DMS53 (cell line): ENCODE measurements at regions not wholly inside any gene's neighbourhood (a gene's known extent, or its start where the extent isn't known, plus 50 kb on each side); places are given as distances from the start of the nearest gene placed in this dataset.
A peak's percentile ranks its signal among the peaks of the same experiment; 100 is the strongest.
"Not testable (repeated sequence)": the region's sequence is repeated elsewhere in the genome, so short reads cannot be mapped to it uniquely, and the experiment has no call there.

Experiments used
- DNase-seq: peaks from one replicate; lab custom pipeline; 2025; lab: John Stamatoyannopoulos, UW

DNA sequence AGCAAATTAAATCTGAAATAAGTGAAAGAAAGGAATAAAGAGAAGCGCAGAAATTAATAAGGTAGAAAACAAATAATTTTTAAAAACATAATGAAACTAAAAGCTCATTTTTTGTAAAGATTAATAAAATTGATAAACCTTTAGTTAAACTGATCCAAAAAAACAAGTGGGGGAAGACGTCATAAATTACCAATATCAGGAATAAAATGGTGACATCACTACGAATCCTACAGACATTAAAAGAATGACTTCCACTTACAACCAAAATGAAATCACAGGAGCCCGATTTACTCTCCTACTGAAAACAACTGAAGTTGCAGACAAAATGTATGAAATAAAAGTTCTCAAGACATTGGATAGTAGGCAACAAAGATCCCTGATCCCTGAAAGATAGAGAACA, 68.1 kb upstream of the IFFO2 start:
- DNase-seq: no peak

DNA sequence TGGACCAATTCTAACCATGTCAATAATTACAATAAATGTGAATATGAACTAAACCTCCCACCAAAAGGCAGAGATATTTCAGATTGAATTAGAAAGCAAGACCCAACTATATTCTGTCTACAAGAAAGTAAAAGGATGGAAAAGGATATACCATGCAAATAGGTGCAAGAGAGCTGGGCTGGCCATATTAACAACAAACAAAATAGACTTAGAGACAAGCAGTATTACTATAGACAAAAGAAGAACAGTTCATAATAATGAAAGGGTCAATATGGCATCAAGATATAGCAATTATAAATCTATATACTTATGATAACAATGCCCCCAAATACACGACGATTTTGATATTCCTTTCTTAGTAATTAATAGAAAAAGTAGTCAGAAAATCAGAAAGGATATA, 67.3 kb upstream of the IFFO2 start:
- DNase-seq: no peak

DNA sequence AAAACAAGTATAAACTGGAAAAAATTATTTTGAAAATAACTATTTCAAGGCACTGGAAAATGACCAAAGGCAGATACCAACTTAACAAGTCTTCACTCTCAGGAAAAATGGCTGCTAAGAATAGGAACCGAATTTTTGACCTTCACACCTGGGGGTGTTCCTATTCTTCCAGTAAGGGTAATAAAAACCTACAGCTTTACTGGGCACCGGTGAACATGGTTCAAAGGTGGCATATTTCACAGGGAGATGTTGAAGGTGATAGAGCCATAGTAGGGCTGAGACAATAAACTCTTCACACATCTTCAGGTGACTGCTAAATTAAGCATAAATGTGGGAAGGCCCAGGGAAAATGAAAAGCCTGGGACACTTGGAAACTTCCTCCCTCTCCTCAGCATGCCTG, 65.4 kb upstream of the IFFO2 start:
- no peak for DNase-seq

DNA sequence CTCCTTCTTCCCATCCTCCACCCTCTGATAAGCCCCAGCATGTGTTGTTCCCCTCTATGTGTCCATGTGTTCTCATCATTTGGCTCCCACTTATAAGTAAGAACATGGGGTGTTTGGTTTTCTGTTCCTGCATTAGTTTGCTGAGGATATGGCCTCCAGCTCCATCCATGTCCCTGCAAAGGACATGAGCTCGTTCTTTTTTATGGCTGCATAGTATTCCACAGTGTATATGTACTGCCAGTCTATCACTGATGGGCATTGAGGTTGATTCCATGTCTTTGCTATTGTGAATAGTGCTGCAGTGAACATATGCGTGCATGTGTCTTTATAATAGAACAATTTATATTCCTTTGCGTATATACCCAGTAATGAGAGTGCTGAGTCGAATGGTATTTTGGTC, 62.8 kb upstream of the IFFO2 start:
- not testable (repeated sequence) for DNase-seq

DNA sequence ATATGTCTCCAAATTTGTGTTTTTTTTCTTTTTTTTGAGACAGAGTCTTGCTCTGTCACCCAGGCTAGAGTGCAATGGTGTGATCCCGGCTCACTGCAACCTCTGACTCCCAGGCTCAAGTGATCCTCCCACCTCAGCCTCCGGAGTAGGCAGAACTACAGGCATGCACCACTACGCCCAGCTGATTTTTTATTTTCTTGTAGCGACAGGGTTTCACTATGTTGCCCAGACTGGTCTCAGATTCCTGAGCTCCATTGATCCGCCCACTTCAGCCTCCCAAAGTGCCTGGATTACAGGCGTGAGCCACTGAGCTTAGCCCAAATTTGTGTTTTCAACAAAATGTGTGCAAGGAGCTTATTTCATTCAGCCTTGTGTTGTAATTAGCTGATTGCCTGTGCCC, 59.0 kb upstream of the IFFO2 start:
- no peak for DNase-seq

DNA sequence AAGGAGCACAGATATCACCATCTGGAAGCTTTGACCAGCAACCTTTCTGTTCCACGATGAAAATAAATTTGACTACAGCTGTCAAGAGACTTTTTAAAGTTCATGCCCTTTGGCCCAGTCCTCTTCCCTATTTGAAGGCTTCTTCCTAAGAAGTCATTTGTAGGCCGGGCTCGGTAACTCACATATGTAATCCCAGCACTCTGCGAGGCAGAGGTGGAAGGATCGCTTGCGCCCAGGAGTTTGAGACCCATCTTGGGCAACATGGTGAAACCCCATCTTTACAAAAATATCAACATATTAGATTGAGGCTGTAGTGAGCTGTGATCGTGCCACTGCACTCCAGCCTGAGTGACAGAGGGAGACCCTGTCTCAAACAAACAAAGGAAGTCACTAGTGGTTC, 58.3 kb upstream of the IFFO2 start:
- DNase-seq: no peak

DNA sequence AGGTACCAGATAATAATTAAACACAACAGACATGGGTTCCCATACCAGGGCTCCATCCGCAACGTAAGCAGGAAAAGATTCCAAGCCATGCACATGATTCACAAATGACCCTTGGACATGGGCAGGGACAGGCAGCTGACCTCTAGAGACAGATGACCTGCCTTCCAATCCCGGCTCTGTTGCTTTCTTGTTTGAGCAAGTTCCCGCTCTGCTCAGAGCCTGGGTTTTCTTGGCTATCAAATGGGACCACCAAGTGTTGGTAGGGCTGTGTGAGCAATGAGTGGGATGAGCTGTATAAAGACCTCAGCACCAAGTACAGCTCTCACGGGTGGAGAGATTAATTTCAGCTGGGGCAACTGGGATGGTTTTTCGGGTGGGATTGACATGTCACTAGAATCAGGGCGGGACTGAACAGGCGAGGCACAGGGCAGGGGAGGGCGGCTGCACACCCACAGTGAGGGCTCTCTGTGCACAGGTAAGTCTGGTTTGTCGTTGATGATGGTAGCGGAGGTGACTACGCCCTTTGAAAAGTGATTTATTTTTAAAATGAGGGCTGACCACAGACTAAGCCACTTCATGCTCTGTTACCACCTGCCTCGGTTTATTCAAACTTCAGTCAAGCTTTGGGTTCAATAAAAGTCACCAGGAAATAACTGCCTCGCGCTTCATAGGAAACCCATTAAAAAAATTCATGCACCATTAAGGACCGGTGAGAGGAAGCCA, 57.5 kb upstream of the IFFO2 start:
- DNase-seq: no peak

DNA sequence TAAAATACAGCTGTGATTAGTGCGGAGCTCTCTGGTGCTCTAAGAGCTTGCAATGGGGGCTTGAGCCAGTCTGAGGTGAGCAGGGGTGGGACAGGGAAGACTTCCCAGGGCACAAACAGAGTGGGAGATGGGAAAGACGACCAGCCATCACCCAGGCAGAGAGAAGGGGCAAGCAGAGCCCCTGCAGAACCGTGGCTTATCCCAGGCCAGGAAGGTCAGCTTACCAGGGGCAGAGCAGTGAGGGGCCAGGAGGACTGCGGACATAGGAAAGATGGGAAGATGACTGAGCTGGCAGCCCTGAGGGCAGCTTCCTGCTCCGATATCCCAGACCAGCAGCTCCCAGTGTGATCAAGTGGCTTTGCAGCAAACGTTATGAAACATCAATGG, 55.4 kb upstream of the IFFO2 start:
- no peak for DNase-seq

DNA sequence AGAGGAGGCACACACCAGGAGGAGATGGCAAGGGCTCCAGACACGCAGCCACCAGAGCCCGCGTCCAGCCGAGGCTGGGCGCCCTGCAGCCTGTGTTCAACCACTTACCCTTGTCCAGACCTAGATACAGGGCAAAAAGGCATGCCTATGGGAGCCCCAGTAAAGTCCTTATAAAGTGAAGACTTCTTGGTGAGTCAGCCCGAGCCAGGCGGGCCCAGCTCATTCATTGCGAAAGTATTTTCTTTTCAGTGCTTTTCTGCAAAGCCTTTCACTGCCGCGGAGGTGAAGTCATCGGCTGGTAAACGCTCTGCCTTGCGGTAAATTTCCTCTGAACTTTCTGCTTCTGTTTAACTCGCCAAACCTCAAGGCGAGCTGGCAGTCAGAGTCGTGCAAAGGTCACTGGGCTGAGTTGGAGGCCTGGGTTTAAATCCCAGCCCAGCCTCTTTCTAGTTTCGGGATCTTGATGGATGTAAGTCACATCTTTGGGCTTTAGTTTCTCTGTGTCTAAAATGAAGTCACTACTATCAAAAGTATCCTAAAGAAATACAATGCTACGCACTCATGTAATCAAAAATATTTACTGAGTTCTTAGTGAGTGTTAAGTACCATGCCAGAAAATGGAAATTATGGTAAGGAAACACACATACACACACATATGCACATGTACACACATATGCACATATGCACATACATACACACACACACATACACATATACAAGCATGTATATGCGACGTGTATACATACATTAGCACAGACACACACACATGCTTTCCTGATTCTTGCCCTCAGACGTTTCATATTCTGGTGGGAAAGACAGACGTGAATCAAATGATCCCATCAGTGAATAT, 54.7 kb upstream of the IFFO2 start:
- DNase-seq: peak; percentile 37

DNA sequence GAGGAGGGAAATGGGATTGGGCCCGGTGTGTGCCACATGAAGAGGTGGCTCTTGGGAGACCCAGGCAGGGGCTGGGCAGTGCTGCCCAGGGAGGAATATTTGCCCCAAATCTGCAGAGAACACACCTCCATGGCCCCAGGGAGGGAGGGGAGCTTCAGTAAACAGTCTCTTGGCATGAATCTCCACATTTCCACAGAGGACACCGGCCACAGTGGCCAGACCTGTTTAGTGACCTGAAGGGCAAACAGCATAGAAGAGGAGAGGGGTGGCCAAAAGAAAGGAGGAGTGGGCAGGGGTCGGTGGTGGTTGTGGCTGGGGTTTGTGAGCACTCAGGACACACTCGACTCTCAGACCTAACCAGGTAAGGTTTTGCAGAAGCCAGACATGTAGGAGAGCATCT, 54.0 kb upstream of the IFFO2 start:
- DNase-seq: no peak

DNA sequence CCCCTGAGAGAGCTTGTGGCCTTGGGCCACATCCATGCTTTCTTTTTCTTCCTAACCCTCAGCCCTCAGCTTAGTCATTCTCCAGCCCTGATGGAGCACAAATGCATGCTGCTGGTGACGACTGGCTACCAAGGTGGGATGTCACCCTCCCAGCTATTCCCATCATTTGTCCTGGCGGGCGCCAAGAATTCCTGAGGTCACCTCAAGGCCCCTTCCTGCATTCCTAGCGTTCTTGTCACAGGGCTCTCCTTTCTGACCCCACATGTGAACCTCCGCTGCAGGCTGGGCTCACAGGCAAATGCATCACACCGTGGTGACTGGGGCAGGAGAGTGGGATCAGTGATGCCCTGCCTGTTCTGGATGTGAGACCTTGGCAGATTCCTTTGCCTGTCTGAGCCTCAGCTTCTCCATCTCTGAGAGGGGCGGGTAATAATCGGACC, 53.4 kb upstream of the IFFO2 start:
- no peak for DNase-seq

DNA sequence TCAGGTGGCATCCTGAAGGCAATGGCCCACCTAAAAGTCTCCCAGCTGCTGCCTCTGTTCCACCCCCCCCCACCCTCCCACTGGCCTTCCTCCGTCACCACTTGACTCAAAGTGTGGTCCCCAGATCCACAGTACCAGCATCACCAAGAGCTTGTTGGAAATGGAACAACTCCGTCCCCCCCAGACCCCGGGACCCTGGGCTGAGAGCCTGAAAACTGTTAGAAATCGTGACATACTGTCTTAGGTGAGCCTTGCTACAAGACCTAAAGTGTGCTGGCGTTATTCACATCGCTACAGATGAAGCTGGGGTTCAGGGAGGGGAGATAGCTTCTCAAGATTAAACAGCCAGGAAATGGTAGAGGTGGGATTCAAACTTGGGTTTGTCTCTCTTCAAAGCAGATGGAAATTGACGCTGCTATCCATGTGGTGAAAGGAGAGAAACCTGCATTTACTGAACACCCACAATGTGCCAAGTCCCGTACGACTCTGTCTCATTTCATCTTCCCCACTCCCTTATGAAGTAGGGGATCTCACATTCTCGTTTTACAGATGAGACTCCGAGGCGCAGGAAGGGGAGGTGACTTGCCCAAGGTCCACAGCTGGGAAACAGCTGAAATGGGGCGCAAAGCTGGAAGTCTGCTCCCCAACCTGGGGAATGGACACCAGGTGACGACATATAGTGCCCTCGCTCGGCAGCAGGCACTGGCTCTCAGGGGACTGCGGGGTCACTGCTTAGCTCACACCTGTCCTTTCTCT, 52.8 kb upstream of the IFFO2 start:
- no peak for DNase-seq

DNA sequence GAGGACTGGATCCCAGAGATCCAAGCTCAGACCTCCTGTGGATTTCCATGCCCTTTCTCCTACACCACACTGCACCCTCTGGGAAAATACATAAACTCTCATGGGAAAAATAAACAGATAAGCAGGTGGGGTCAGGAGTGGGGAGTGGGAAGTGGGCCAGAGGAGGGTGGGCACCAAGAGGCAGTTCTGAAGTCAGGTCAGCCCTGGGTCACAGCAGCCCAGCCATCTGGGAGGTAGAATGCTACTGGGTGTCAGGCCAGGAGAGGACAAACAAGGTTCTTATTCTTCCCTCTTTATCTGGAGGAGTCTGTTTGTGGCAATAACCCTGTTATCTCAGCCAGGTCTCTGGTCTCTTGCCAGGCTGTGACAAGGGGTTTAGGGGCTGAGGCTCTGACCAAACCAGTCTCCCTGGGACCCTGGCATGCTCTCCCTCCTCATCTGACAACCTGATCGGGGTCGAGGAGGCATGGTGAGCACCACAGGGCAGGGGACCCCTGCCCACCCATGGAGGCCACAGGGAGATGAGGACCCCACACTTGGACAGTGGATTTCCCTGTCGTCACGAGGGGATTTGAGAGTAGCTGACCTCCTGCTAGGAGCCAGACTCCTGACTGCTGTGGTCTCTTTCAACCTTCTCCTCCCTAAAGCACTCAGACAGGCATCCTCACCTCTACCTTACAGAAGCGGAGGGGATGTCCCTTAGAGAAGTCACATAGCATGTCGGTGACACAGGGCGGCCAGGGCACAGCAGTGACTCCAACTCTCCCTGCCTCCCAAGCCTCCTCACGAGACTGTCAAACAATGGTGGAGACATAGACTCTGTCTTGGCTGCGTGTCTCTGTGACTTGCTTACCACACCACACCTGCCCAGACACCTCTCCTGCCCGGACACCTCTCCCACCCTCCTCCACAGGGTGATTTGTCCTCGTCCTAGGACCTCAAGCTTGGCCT, 51.3 kb upstream of the IFFO2 start:
- DNase-seq: no peak

DNA sequence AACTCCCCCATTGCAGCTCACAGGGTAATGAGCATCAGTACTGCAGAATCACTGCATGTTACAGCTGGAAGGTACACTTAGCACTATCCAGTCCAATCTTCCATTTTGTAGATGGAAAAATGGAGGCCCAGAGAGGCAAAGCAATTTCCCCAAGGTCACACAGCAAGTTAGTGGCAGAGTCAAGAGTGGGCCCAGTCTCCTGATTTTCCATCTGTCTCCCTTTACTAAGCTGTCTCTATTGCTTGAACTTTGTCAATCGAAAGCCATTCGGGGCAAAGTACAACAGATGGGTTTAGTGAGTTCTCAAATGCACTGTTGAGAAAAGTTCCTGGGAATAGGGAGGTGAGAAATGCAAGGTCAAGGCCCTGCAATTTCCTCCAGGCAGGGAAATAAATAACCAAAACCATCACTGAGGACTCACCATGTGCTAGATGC, 50.4 kb upstream of the IFFO2 start:
- no peak for DNase-seq
